ENCODE measurements at regions not wholly inside any gene's neighbourhood (a gene's known extent, or its start where the extent isn't known, plus 50 kb on each side); places are given as distances from the start of the nearest gene placed in this dataset.

DNA sequence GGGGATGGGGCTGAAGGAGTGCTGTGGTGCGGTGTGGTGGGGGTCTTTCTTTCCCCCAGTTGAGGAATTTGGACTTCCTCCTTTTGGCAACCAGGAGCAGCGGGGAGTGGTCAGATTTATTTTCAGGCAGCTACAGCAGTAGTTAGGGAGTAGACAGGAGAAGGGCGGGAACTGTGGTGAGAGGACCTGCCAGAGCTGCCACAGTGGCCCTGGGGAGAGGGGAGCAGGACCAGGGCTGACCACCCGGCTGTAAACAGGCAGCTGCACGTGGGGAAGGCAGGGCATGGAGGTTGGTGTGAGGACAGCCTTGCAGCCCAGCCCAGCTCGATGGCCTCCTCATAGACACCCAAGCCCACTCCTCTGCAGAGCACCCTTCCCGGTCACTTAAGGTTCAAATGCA, 197.2 kb downstream of the GLI2 start:
- peaks cover 26 to 53% of the 10 kb centered on the region in 2 experiments for H3K4me1 ChIP-seq (ENCODE audit: control insufficient read depth in 1 of 2, insufficient read depth in 2 of 2, low read length in 2 of 2)

More for the DNA sequence above, 197.2 kb downstream of the GLI2 start:
- Histone ChIP-seq H3K9me3 (ENCODE audit: control insufficient read depth in 1 of 2, insufficient read depth in 1 of 2, low read depth in 1 of 2, low read length in 2 of 2) (no peaks in the 10 kb centered on the region; a peak in 1 of 4 replicates), H3K4me2 (ENCODE audit: low read length) (no peak overlapping the region), H3K27ac (ENCODE audit: low read depth, low read length) (no peak overlapping the region), H3K79me2 (ENCODE audit: insufficient read depth, low read length) (no peaks in the 10 kb centered on the region), H3K4me3 (replicated peaks in 1 of 2; ENCODE audit: low read depth in 1 of 2, low read length in 2 of 2) (no peak overlapping the region), H4K20me1 (ENCODE audit: insufficient read depth) (no peaks in the 10 kb centered on the region), H3K27me3 (ENCODE audit: insufficient read depth, low read length) (peaks cover 8% of the 10 kb centered on the region; the same call in 1 of the 2 replicates), H3K9ac (ENCODE audit: low read length) (no peak overlapping the region), H3K36me3 (ENCODE audit: control insufficient read depth in 1 of 2, insufficient read depth in 2 of 2, low read length in 2 of 2) (no peaks in the 10 kb centered on the region), H3K9me2 (ENCODE audit: insufficient read depth) (no peaks in the 10 kb centered on the region), H2AFZ (ENCODE audit: low read depth, low read length, poor library complexity, severe bottlenecking) (no peak overlapping the region)
- BruUV-seq (replicated peaks) = no TSS peak
- DNase-seq (ENCODE audit: low read depth, low spot score) (no peak), ATAC-seq (no peak)
- intact Hi-C loops (cut with micrococcal nuclease) = no loop called here
- ChIA-PET POLR2A (no interaction called here), CTCF (no interaction called here), RAD21 (ENCODE audit: low non-redundant PET in 1 of 2, low total read pairs in 2 of 2, uncharacterized antibody in 2 of 2, unreplicated experiment in 2 of 2) (no interaction called here)
- TF ChIP-seq YY1 (IDR thresholded peaks at IDR 0.05; ENCODE audit: extremely low read depth, insufficient replicate concordance, low read depth, low read length) = no peak
- no peak for TF ChIP-seq SIN3A (IDR thresholded peaks at IDR 0.05; ENCODE audit: low read depth)
- no peak for TF ChIP-seq CEBPB (IDR thresholded peaks at IDR 0.05; ENCODE audit: low read depth)
- TF ChIP-seq, protein P1, sequence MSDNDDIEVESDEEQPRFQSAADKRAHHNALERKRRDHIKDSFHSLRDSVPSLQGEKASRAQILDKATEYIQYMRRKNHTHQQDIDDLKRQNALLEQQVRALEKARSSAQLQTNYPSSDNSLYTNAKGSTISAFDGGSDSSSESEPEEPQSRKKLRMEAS (IDR thresholded peaks at IDR 0.05) = no peak
- no peak for TF ChIP-seq SP1 (IDR thresholded peaks at IDR 0.05; ENCODE audit: low read depth)
- no peak for TF ChIP-seq ZBTB33 (IDR thresholded peaks at IDR 0.05; ENCODE audit: extremely low read depth, insufficient replicate concordance, low read length)
